Spleen (tissue), 11 donors: ENCODE measurements at regions not wholly inside any gene's neighbourhood (a gene's known extent, or its start where the extent isn't known, plus 50 kb on each side); places are given as distances from the start of the nearest gene placed in this dataset.

Experiments used
- DNase-seq: peaks from one replicate; pipeline ENCODE4 v3.0.0-alpha.2; 2020
- H3K27ac ChIP-seq, 8 donors: fragments of 200-600 bp; sonication (generic) in 7 of 8; 1 replicate in 4 of 8; 2 replicates in 4 of 8; pipeline versions ENCODE4 v1.5.0 to v1.8.0; 2016 to 2021; ENCODE audit warnings: inconsistent platforms in 4 of 8, mild to moderate bottlenecking in 4 of 8, moderate library complexity in 1 of 8
- H3K27me3 ChIP-seq, 7 donors: fragments of 200-600 bp; sonication (generic) in 6 of 7; replicated peaks in 1 of 7; 1 replicate in 4 of 7; 2 replicates in 3 of 7; pipeline versions ENCODE4 v1.5.0 to v1.8.0; 2016 to 2021; ENCODE audit warnings: inconsistent platforms in 3 of 7, mild to moderate bottlenecking in 1 of 7
- H3K36me3 ChIP-seq, 6 donors: fragments of 200-600 bp; sonication (generic) in 5 of 6; 1 replicate in 4 of 6; 2 replicates in 2 of 6; pipeline versions ENCODE4 v1.5.0 to v1.8.0; 2016 to 2021; ENCODE audit warnings: inconsistent platforms in 2 of 6
- H3K4me1 ChIP-seq, 6 donors: fragments of 200-600 bp; sonication (generic) in 5 of 6; 1 replicate in 3 of 6; 2 replicates in 3 of 6; pipeline versions ENCODE4 v1.5.0 to v1.8.0; 2016 to 2021; ENCODE audit warnings: inconsistent platforms in 3 of 6
- H3K4me3 ChIP-seq, 8 donors: fragments of 200-600 bp; sonication (generic) in 7 of 8; 1 replicate in 4 of 8; 2 replicates in 4 of 8; pipeline versions ENCODE4 v1.5.0 to v1.8.0; 2016 to 2021; ENCODE audit warnings: inconsistent platforms in 4 of 8, mild to moderate bottlenecking in 4 of 8, moderate library complexity in 2 of 8
- H3K9me3 ChIP-seq, 8 donors: fragments of 200-600 bp; sonication (generic) in 7 of 8; 1 replicate in 4 of 8; 2 replicates in 4 of 8; pipeline versions ENCODE4 v1.5.0 to v1.8.0; 2016 to 2021; ENCODE audit warnings: inconsistent platforms in 4 of 8
- POLR2A ChIP-seq, 3 donors: fragments of 450-650 bp; IDR thresholded peaks; one replicate each; pipeline ENCODE4 v1.5.1; 2017; ENCODE audit warnings: antibody characterized with exemption in 3 of 3, mild to moderate bottlenecking in 1 of 3
- POLR2AphosphoS5 ChIP-seq, 3 donors: sonication (generic); formaldehyde crosslinking; IDR thresholded peaks; one replicate each; pipeline ENCODE4 v1.5.1; 2017; ENCODE audit warnings: antibody characterized with exemption in 3 of 3
- WGBS, 5 donors: extraction: QIAGEN DNeasy Blood & Tissue Kit in 3 of 5; methylation state at CpG; one replicate each; pipeline versions ENCODE4 v1.1.5 to v1.1.7; 2013 to 2018; 5-methylcytosine and 5-hydroxymethylcytosine counted together
- intact Hi-C: fragments of 100-400 bp; cut with DNase I; formaldehyde crosslinking; loops from one replicate; pipeline ENCODE4 v1.15.0; 2023; ENCODE audit warnings: low total_unique reads
- TF ChIP-seq, protein P1 (sequence below), 11 experiments: fragments of 200-600 bp in 7 of 11; fragments of 450-650 bp in 4 of 11; sonication (generic) in 4 of 11; IDR thresholded peaks in 8 of 11; conservative IDR thresholded peaks in 3 of 11; 1 replicate in 7 of 11; 2 replicates in 4 of 11; pipeline versions ENCODE4 v1.4.0 to v1.8.0; 2016 to 2021; ENCODE audit warnings: antibody characterized with exemption in 11 of 11, inconsistent platforms in 4 of 11, mild to moderate bottlenecking in 1 of 11
- donor health status: healthy with polysubstance abuse.
- donor health status: DM: no; HTN: no; CAD: no; lungs with moderate emphysema.
- donor health status: DM: no; HTN: no; CAD: no.
- donor health status: Bipolar disorder and iron deficiency.
- donor health status: healthy.
- donor health status: DM: no; HTN: no; CAD: no.
- donor health status: DM: yes; HTN: yes; CAD: no.

DNA sequence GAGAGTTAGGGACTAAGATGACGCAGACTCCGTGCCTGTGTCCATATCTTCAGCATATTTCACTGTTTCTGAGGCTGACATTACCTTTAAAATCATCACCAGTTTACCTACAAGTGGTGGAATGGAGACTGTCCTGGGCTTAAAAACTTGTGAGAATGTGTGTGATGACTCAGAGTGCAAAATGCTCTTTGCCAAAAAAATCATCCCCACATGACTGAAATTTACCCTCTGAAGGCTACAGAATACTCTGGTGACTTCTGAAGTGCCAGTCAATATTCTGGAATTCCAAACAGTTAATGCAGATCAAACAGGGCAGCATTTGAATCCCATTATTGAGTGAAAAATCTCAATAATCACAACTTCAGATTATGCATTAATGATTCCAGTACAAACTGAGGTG is 901.4 kb downstream of the EFNB2 start:
- Histone ChIP-seq H3K27me3 (no peaks in the 10 kb centered on the region), H3K9me3 (peaks cover 0 to 3% (median 0%) of the 10 kb centered on the region in 8 donors), H3K4me3 (no peak overlapping the region), H3K36me3 (no peaks in the 10 kb centered on the region), H3K4me1 (no peaks in the 10 kb centered on the region), H3K27ac (no peak overlapping the region)
- 91 to 96% (median 93%) methylated on average over 2 of the region's 2 CpGs for WGBS, 5 donors
- DNase-seq, result no peak
- TF ChIP-seq POLR2AphosphoS5 (IDR thresholded peaks at IDR 0.05), result no peak
- TF ChIP-seq POLR2A (IDR thresholded peaks at IDR 0.05), result no peak
- TF ChIP-seq, protein P1, sequence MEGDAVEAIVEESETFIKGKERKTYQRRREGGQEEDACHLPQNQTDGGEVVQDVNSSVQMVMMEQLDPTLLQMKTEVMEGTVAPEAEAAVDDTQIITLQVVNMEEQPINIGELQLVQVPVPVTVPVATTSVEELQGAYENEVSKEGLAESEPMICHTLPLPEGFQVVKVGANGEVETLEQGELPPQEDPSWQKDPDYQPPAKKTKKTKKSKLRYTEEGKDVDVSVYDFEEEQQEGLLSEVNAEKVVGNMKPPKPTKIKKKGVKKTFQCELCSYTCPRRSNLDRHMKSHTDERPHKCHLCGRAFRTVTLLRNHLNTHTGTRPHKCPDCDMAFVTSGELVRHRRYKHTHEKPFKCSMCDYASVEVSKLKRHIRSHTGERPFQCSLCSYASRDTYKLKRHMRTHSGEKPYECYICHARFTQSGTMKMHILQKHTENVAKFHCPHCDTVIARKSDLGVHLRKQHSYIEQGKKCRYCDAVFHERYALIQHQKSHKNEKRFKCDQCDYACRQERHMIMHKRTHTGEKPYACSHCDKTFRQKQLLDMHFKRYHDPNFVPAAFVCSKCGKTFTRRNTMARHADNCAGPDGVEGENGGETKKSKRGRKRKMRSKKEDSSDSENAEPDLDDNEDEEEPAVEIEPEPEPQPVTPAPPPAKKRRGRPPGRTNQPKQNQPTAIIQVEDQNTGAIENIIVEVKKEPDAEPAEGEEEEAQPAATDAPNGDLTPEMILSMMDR (IDR thresholded peaks at IDR 0.05 in 8 of 11, conservative IDR thresholded peaks at IDR 0.05 in 3 of 11), result no peak
- intact Hi-C loops, result no loop called here

DNA sequence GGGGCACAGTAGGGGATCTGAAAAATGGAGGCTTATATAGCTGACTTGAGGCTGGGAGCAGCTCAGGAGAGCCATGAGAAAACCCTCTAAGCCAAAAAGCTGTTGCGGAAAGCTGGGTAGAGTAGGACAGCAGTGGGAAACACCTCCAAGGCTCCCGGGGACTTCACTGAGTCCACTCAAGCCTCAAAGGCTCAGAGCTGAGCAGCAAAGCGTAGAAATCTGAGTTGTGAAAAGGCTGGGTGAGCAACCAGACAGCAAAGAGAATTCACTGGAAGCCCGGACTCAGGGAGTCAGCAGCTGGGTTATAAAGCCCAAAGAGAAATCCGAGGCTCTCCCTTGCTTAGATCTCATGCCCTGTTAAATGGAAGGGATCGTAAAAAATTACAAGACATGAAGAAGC is 905.0 kb downstream of the EFNB2 start:
- 79 to 93% (median 86%) methylated on average over 6 of the region's 6 CpGs for WGBS, 5 donors
- TF ChIP-seq POLR2AphosphoS5 (IDR thresholded peaks at IDR 0.05) (no peak), POLR2A (IDR thresholded peaks at IDR 0.05) (no peak)
- TF ChIP-seq, protein P1 (IDR thresholded peaks at IDR 0.05 in 8 of 11, conservative IDR thresholded peaks at IDR 0.05 in 3 of 11), result no peak
- DNase-seq, result no peak
- Histone ChIP-seq H3K27me3 (no peaks in the 10 kb centered on the region), H3K4me3 (no peak overlapping the region), H3K9me3 (peaks cover 0 to 3% (median 0%) of the 10 kb centered on the region in 8 donors), H3K36me3 (no peaks in the 10 kb centered on the region), H3K27ac (no peak overlapping the region), H3K4me1 (no peaks in the 10 kb centered on the region)
- intact Hi-C loops, result no loop called here

GRCh38 chr13:105627270-105627669 is 908.2 kb downstream of the EFNB2 start:
- Histone ChIP-seq H3K27ac (no peak overlapping the region), H3K27me3 (no peaks in the 10 kb centered on the region), H3K36me3 (no peaks in the 10 kb centered on the region), H3K9me3 (peaks cover 0 to 3% (median 0%) of the 10 kb centered on the region in 8 donors), H3K4me1 (no peaks in the 10 kb centered on the region), H3K4me3 (no peak overlapping the region)
- TF ChIP-seq, protein P1 (IDR thresholded peaks at IDR 0.05 in 8 of 11, conservative IDR thresholded peaks at IDR 0.05 in 3 of 11), result no peak
- TF ChIP-seq POLR2AphosphoS5 (IDR thresholded peaks at IDR 0.05), result no peak
- TF ChIP-seq POLR2A (IDR thresholded peaks at IDR 0.05), result no peak
- WGBS, 5 donors, result 89 to 97% (median 95%) methylated on average over 7 of the region's 7 CpGs
- DNase-seq, result no peak
- intact Hi-C loops, result no loop called here

GRCh38 chr13:105625691-105626090 is 909.8 kb downstream of the EFNB2 start:
- 46 to 72% (median 52%) methylated on average over 2 of the region's 2 CpGs for WGBS, 5 donors

More at GRCh38 chr13:105625691-105626090, 909.8 kb downstream of the EFNB2 start:
- intact Hi-C loops, result no loop called here
- TF ChIP-seq, protein P1 (IDR thresholded peaks at IDR 0.05 in 8 of 11, conservative IDR thresholded peaks at IDR 0.05 in 3 of 11), result no peak
- TF ChIP-seq POLR2AphosphoS5 (IDR thresholded peaks at IDR 0.05) (no peak), POLR2A (IDR thresholded peaks at IDR 0.05) (no peak)
- Histone ChIP-seq H3K4me3 (no peak overlapping the region), H3K9me3 (peaks cover 0 to 3% (median 0%) of the 10 kb centered on the region in 8 donors), H3K27ac (no peak overlapping the region), H3K4me1 (no peaks in the 10 kb centered on the region), H3K27me3 (no peaks in the 10 kb centered on the region), H3K36me3 (no peaks in the 10 kb centered on the region)
- no peak for DNase-seq
